ENCODE measurements at regions not wholly inside any gene's neighbourhood (a gene's known extent, or its start where the extent isn't known, plus 50 kb on each side); places are given as distances from the start of the nearest gene placed in this dataset.

GRCh38 chr9:108562176-108562575 lies 293.6 kb downstream of the ACTL7B start:
- 60 to 83% methylated on average over 1 to 3 of the region's 3 CpGs for WGBS, 2 donors
- no peak for DNase-seq
- intact Hi-C loops (cut with DNase I), result loop anchor here (10.0 kb wide), 1 partner anchor 277 kb away; no protein-coding TSS in a partner anchor
- Histone ChIP-seq H3K4me3 (no peak overlapping the region), H3K27ac (peak overlapping the region; percentile 41 to 77 (median 60)), H3K4me1 (peaks cover 6 to 62% (median 6%) of the 10 kb centered on the region in 3 donors), H3K36me3 (no peaks in the 10 kb centered on the region), H3K9me3 (no peaks in the 10 kb centered on the region), H3K27me3 (no peaks in the 10 kb centered on the region)
- TF ChIP-seq CTCF (IDR thresholded peaks at IDR 0.05) (no peak), POLR2A (IDR thresholded peaks at IDR 0.05) (no peak)

GRCh38 chr9:108559432-108559831 lies 296.4 kb downstream of the ACTL7B start:
- Histone ChIP-seq H3K27me3 (no peaks in the 10 kb centered on the region), H3K36me3 (no peaks in the 10 kb centered on the region), H3K4me1 (peaks cover 0 to 41% (median 0%) of the 10 kb centered on the region in 3 donors), H3K4me3 (no peak overlapping the region), H3K27ac (peak overlapping the region in 2 of 4 donors; percentile 30 to 77), H3K9me3 (no peaks in the 10 kb centered on the region)
- intact Hi-C loops (cut with DNase I), result no loop called here
- WGBS, 2 donors, result 79 to 90% methylated on average over 2 of the region's 2 CpGs
- TF ChIP-seq POLR2A (IDR thresholded peaks at IDR 0.05), result no peak
- no peak for TF ChIP-seq CTCF (IDR thresholded peaks at IDR 0.05)
- no peak for DNase-seq

GRCh38 chr9:108554831-108555230 lies 301.0 kb downstream of the ACTL7B start:
- H3K27ac ChIP-seq, result no peak overlapping the region
- TF ChIP-seq POLR2A (IDR thresholded peaks at IDR 0.05), result no peak
- TF ChIP-seq CTCF (IDR thresholded peaks at IDR 0.05), result no peak
- no peak for DNase-seq
- 80 to 91% methylated on average over 3 of the region's 3 CpGs for WGBS, 2 donors
- intact Hi-C loops (cut with DNase I), result no loop called here
- H3K4me1 ChIP-seq, result peaks cover 13 to 44% (median 22%) of the 10 kb centered on the region in 3 donors
- H3K9me3 ChIP-seq, result no peaks in the 10 kb centered on the region
- H3K36me3 ChIP-seq, result no peaks in the 10 kb centered on the region
- no peak overlapping the region for H3K4me3 ChIP-seq
- no peaks in the 10 kb centered on the region for H3K27me3 ChIP-seq

GRCh38 chr9:108553111-108553635 lies 302.6 kb downstream of the ACTL7B start:
- TF ChIP-seq CTCF (IDR thresholded peaks at IDR 0.05) (no peak), POLR2A (IDR thresholded peaks at IDR 0.05) (no peak)
- 52 to 59% methylated on average over 2 of the region's 2 CpGs for WGBS, 2 donors
- peaks cover 24 to 56% (median 34%) of the 10 kb centered on the region in 3 donors for H3K4me1 ChIP-seq
- H3K4me3 ChIP-seq, result no peak overlapping the region
- DNase-seq, result no peak
- H3K36me3 ChIP-seq, result no peaks in the 10 kb centered on the region
- H3K27me3 ChIP-seq, result no peaks in the 10 kb centered on the region
- intact Hi-C loops (cut with DNase I), result no loop called here
- H3K9me3 ChIP-seq, result no peaks in the 10 kb centered on the region
- H3K27ac ChIP-seq, result peak overlapping the region; percentile 76 to 91 (median 84)

- H3K27me3 ChIP-seq, result no peaks in the 10 kb centered on the region
- no peak for DNase-seq
- H3K4me3 ChIP-seq, result no peak overlapping the region
- peak in 1 of 4 donors; percentile 23 for TF ChIP-seq POLR2A (IDR thresholded peaks at IDR 0.05)
- no peak for TF ChIP-seq CTCF (IDR thresholded peaks at IDR 0.05)
- H3K36me3 ChIP-seq, result no peaks in the 10 kb centered on the region
- peak overlapping the region; percentile 76 to 91 (median 84) for H3K27ac ChIP-seq
- no peaks in the 10 kb centered on the region for H3K9me3 ChIP-seq
- intact Hi-C loops (cut with DNase I), result no loop called here
- 11 to 31% methylated on average over 6 to 7 of the region's 7 CpGs for WGBS, 2 donors
- H3K4me1 ChIP-seq, result peaks cover 24 to 63% (median 34%) of the 10 kb centered on the region in 3 donors
Measured at GRCh38 chr9:108552459-108553040, 303.2 kb downstream of the ACTL7B start.
